Activated naive CD4-positive, alpha-beta T cell treated with anti-CD3 and anti-CD28 coated beads, Interleukin-2, amount 50 U/mL, for 24 hours (primary cell): ENCODE measurements at regions not wholly inside any gene's neighbourhood (a gene's known extent, or its start where the extent isn't known, plus 50 kb on each side); places are given as distances from the start of the nearest gene placed in this dataset.

Source experiments
- H3K27ac Mint-ChIP-seq: one replicate; pipeline ENCODE4 v1.8.0; 2021; ENCODE audit warnings: mild to moderate bottlenecking, mixed read lengths
- H3K27me3 Mint-ChIP-seq: one replicate; pipeline ENCODE4 v1.8.0; 2021; ENCODE audit warnings: mixed read lengths
- H3K36me3 Mint-ChIP-seq: one replicate; pipeline ENCODE4 v1.8.0; 2021; ENCODE audit warnings: mixed read lengths
- H3K4me1 Mint-ChIP-seq: one replicate; pipeline ENCODE4 v1.8.0; 2021; ENCODE audit warnings: mixed read lengths
- H3K4me3 Mint-ChIP-seq: one replicate; pipeline ENCODE4 v1.8.0; 2021; ENCODE audit warnings: mild to moderate bottlenecking, mixed read lengths
- H3K9me3 Mint-ChIP-seq: one replicate; pipeline ENCODE4 v1.8.0; 2021; ENCODE audit warnings: mixed read lengths

GRCh38 chr13:84946192-84946591 lies 853.0 kb downstream of the SLITRK6 start:
- no peak overlapping the region for H3K4me3 Mint-ChIP-seq
- no peaks in the 10 kb centered on the region for H3K9me3 Mint-ChIP-seq
- H3K4me1 Mint-ChIP-seq = no peaks in the 10 kb centered on the region
- no peaks in the 10 kb centered on the region for H3K36me3 Mint-ChIP-seq
- no peak overlapping the region for H3K27ac Mint-ChIP-seq
- H3K27me3 Mint-ChIP-seq = no peaks in the 10 kb centered on the region

DNA sequence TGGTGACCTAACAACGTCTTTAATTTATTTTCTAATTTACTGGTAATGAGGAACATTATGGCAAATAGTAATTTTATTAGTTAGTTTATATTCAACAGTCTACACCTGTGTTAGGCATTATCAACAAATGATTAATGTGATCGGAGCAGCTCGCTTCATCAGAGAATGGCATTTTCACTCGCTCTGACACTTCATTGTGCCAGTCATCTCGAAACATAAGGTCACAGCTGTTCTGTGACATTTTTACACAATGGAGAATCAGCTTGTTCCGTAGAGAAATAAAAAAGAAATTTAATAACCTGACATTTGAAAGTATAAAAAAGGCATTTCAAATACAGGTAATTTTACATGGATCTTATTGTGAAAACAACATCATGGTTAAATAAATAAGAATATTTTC lies 858.4 kb downstream of the SLITRK6 start:
- no peaks in the 10 kb centered on the region for H3K4me1 Mint-ChIP-seq
- H3K36me3 Mint-ChIP-seq = no peaks in the 10 kb centered on the region
- H3K9me3 Mint-ChIP-seq = no peaks in the 10 kb centered on the region
- no peak overlapping the region for H3K27ac Mint-ChIP-seq
- no peaks in the 10 kb centered on the region for H3K27me3 Mint-ChIP-seq
- H3K4me3 Mint-ChIP-seq = no peak overlapping the region

- H3K27me3 Mint-ChIP-seq = no peaks in the 10 kb centered on the region
- H3K9me3 Mint-ChIP-seq = no peaks in the 10 kb centered on the region
- no peaks in the 10 kb centered on the region for H3K36me3 Mint-ChIP-seq
- H3K27ac Mint-ChIP-seq = no peak overlapping the region
- peaks cover 1% of the 10 kb centered on the region for H3K4me1 Mint-ChIP-seq
- no peak overlapping the region for H3K4me3 Mint-ChIP-seq
Observed at GRCh38 chr13:84940167-84940566, 859.1 kb downstream of the SLITRK6 start.

GRCh38 chr13:84934911-84935310 lies 864.3 kb downstream of the SLITRK6 start:
- no peaks in the 10 kb centered on the region for H3K36me3 Mint-ChIP-seq
- no peaks in the 10 kb centered on the region for H3K27me3 Mint-ChIP-seq
- no peak overlapping the region for H3K4me3 Mint-ChIP-seq
- H3K9me3 Mint-ChIP-seq = peaks cover 6% of the 10 kb centered on the region
- H3K4me1 Mint-ChIP-seq = peaks cover 5% of the 10 kb centered on the region
- H3K27ac Mint-ChIP-seq = no peak overlapping the region

- H3K27me3 Mint-ChIP-seq = no peaks in the 10 kb centered on the region
Observed at GRCh38 chr13:84933797-84934196, 865.4 kb downstream of the SLITRK6 start.

GRCh38 chr13:84931264-84931663 lies 868.0 kb downstream of the SLITRK6 start:
- Mint-ChIP-seq H3K36me3 (no peaks in the 10 kb centered on the region), H3K4me1 (peaks cover 5% of the 10 kb centered on the region), H3K9me3 (peaks cover 6% of the 10 kb centered on the region)

More at GRCh38 chr13:84933797-84934196, 865.4 kb downstream of the SLITRK6 start:
- Mint-ChIP-seq H3K36me3 (no peaks in the 10 kb centered on the region), H3K4me3 (no peak overlapping the region), H3K4me1 (peaks cover 5% of the 10 kb centered on the region), H3K27ac (no peak overlapping the region), H3K9me3 (peaks cover 6% of the 10 kb centered on the region)

GRCh38 chr13:84927442-84928169 lies 871.6 kb downstream of the SLITRK6 start:
- H3K4me3 Mint-ChIP-seq = no peak overlapping the region
- no peaks in the 10 kb centered on the region for H3K4me1 Mint-ChIP-seq
- no peaks in the 10 kb centered on the region for H3K27me3 Mint-ChIP-seq
- H3K27ac Mint-ChIP-seq = no peak overlapping the region
- H3K9me3 Mint-ChIP-seq = no peaks in the 10 kb centered on the region
- no peaks in the 10 kb centered on the region for H3K36me3 Mint-ChIP-seq

More at GRCh38 chr13:84931264-84931663, 868.0 kb downstream of the SLITRK6 start:
- Mint-ChIP-seq H3K27me3 (no peaks in the 10 kb centered on the region), H3K27ac (no peak overlapping the region), H3K4me3 (no peak overlapping the region)

- no peak overlapping the region for H3K4me3 Mint-ChIP-seq
- H3K27me3 Mint-ChIP-seq = no peaks in the 10 kb centered on the region
- H3K4me1 Mint-ChIP-seq = no peaks in the 10 kb centered on the region
- no peaks in the 10 kb centered on the region for H3K36me3 Mint-ChIP-seq
- H3K9me3 Mint-ChIP-seq = no peaks in the 10 kb centered on the region
- H3K27ac Mint-ChIP-seq = no peak overlapping the region
Observed at GRCh38 chr13:84925443-84925842, 873.8 kb downstream of the SLITRK6 start.

- H3K27me3 Mint-ChIP-seq = no peaks in the 10 kb centered on the region
- H3K27ac Mint-ChIP-seq = no peak overlapping the region
- no peaks in the 10 kb centered on the region for H3K9me3 Mint-ChIP-seq
- no peak overlapping the region for H3K4me3 Mint-ChIP-seq
- no peaks in the 10 kb centered on the region for H3K4me1 Mint-ChIP-seq
- H3K36me3 Mint-ChIP-seq = no peaks in the 10 kb centered on the region
Observed at GRCh38 chr13:84923831-84924230, 875.4 kb downstream of the SLITRK6 start.

DNA sequence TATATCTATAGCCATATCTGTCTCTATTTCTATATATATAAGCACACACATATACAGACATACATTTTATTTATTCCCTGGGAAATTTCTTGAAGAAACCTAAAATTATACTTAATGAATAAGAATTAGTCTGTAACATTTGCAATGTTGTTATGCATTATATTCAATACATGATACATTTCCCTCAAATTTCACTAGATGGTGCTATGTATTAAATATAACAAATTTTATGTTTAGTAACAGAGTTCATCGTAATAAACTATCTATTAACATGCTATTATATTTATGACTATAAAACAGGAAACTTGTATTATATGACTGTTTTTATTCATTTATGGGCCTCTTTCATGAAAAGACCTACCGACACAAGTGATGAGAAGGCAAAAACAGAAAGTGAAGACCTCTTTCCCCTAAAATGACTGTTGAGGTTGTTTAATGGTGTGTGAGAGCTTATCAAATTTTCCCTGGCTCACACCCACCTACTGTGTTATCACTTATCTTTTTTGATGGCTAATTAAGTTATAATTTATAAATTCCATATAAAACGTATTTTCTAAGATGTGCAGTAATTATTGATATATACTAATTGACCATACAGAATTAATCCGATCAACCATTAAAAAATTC lies 881.9 kb downstream of the SLITRK6 start:
- no peak overlapping the region for H3K4me3 Mint-ChIP-seq

GRCh38 chr13:84912720-84913119 lies 886.5 kb downstream of the SLITRK6 start:
- Mint-ChIP-seq H3K36me3 (no peaks in the 10 kb centered on the region), H3K27ac (no peak overlapping the region), H3K27me3 (no peaks in the 10 kb centered on the region), H3K4me1 (no peaks in the 10 kb centered on the region), H3K9me3 (peaks cover 10% of the 10 kb centered on the region), H3K4me3 (no peak overlapping the region)

More for the DNA sequence above, 881.9 kb downstream of the SLITRK6 start:
- Mint-ChIP-seq H3K9me3 (peaks cover 5% of the 10 kb centered on the region), H3K4me1 (no peaks in the 10 kb centered on the region), H3K27me3 (no peaks in the 10 kb centered on the region), H3K27ac (no peak overlapping the region), H3K36me3 (no peaks in the 10 kb centered on the region)

GRCh38 chr13:84910423-84910822 lies 888.8 kb downstream of the SLITRK6 start:
- no peak overlapping the region for H3K27ac Mint-ChIP-seq
- H3K4me1 Mint-ChIP-seq = no peaks in the 10 kb centered on the region
- no peaks in the 10 kb centered on the region for H3K27me3 Mint-ChIP-seq
- no peaks in the 10 kb centered on the region for H3K36me3 Mint-ChIP-seq
- H3K9me3 Mint-ChIP-seq = peaks cover 9% of the 10 kb centered on the region
- H3K4me3 Mint-ChIP-seq = no peak overlapping the region

DNA sequence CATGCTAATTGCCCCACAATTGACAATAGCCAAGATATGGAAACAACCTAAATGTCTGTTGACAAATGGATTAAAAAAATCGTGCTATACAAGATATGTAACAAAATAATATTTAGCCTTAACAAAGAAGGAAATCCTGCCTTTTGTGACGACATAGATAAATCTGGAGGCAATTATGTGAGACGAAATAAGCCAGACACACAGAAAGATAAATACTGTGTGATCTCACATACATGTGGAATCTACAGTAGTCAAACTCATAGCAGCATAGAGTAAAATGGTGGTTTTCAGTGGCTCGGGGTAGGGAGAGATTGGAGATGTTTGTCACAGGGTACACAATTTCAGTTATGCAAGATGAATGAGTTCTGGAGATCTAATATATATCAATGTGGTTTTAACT lies 895.8 kb downstream of the SLITRK6 start:
- Mint-ChIP-seq H3K27ac (no peak overlapping the region), H3K4me1 (no peaks in the 10 kb centered on the region), H3K27me3 (no peaks in the 10 kb centered on the region), H3K36me3 (no peaks in the 10 kb centered on the region), H3K9me3 (no peaks in the 10 kb centered on the region), H3K4me3 (no peak overlapping the region)

DNA sequence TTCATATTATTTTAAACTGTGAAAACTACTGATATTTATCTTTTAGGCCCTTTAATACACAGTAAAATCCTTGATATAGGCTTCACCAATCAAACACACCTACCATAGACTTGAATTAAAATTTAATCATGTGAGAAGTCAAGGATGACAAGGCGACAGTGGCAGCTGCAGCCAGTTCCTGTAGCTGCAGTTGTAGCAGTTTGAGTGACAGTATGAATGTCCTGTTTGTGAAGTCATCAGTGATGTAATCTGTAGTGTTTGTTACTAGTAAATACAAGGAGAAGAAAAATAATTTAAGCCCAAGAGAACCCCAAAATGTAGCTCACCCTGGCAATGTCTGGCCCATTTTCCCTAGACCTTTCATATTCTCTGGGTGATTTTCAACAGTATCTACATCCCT lies 897.0 kb downstream of the SLITRK6 start:
- no peaks in the 10 kb centered on the region for H3K9me3 Mint-ChIP-seq
- H3K27ac Mint-ChIP-seq = no peak overlapping the region
- H3K36me3 Mint-ChIP-seq = no peaks in the 10 kb centered on the region
- no peaks in the 10 kb centered on the region for H3K27me3 Mint-ChIP-seq
- H3K4me1 Mint-ChIP-seq = no peaks in the 10 kb centered on the region
- H3K4me3 Mint-ChIP-seq = no peak overlapping the region

DNA sequence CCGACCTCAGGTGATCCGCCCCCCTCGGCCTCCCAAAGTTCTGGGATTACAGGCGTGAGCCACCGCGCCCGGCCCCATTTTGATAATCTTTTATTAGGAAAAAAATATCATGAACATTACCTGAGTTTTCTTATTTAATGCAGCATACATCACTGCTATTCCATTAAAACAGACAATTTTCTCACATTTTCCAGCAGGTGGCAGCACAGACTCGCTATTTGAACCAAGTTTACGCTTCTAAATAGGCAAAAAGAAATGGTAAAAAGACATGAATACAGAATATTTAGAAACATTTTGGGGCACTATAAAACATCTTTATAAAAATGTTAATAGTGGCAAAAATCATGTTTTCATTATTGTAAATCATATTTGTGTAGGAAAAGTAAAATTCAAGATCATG lies 903.1 kb downstream of the SLITRK6 start:
- H3K27ac Mint-ChIP-seq = no peak overlapping the region
- H3K36me3 Mint-ChIP-seq = no peaks in the 10 kb centered on the region
- no peaks in the 10 kb centered on the region for H3K4me1 Mint-ChIP-seq
- no peaks in the 10 kb centered on the region for H3K9me3 Mint-ChIP-seq
- H3K4me3 Mint-ChIP-seq = no peak overlapping the region
- H3K27me3 Mint-ChIP-seq = no peaks in the 10 kb centered on the region

- H3K9me3 Mint-ChIP-seq = no peaks in the 10 kb centered on the region
- H3K36me3 Mint-ChIP-seq = no peaks in the 10 kb centered on the region
- H3K27ac Mint-ChIP-seq = no peak overlapping the region
- no peaks in the 10 kb centered on the region for H3K4me1 Mint-ChIP-seq
- H3K27me3 Mint-ChIP-seq = no peaks in the 10 kb centered on the region
- H3K4me3 Mint-ChIP-seq = no peak overlapping the region
Observed at GRCh38 chr13:84894749-84895148, 904.5 kb downstream of the SLITRK6 start.
